GM12878 (cell line): ENCODE measurements at regions not wholly inside any gene's neighbourhood (a gene's known extent, or its start where the extent isn't known, plus 50 kb on each side); places are given as distances from the start of the nearest gene placed in this dataset.

Experiments
- ATAC-seq: fragments of 200-7000 bp; cut with Tn5 transposase; 3 replicates; pipeline ENCODE4 v1.9.1; 2020; ENCODE audit warnings: mild to moderate bottlenecking, moderate library complexity
- BruUV-seq: library from RNA; stranded (reverse); fragments of 400-500 nt; replicated peaks from 2 replicates; lab custom pipeline; 2021; lab: Mats Ljungman, UMichigan
- CTCF ChIA-PET: fragments of 300-600 bp; sonication (Branson Sonifier 250); formaldehyde crosslinking; extraction: SDS; loops from one replicate; lab custom pipeline; 2021; ENCODE audit warnings: inconsistent platforms; lab: Yijun Ruan, JAX
- POLR2A ChIA-PET: fragments of 350-600 bp; formaldehyde crosslinking; extraction: SDS; loops from one replicate; lab custom pipeline; 2021; ENCODE audit warnings: inconsistent platforms; lab: Charles Lee
- RAD21 ChIA-PET: fragments of 300-600 bp; sonication (Branson Sonifier 250); formaldehyde crosslinking; loops from one replicate; lab custom pipeline; 2023; ENCODE audit warnings: antibody characterized with exemption; ENCODE audit not compliant: unreplicated experiment; lab: Charles Lee
- SMC1A ChIA-PET: fragments of 300-600 bp; sonication (Branson Sonifier 250); formaldehyde crosslinking; loops from one replicate; lab custom pipeline; 2023; ENCODE audit not compliant: unreplicated experiment, uncharacterized antibody; lab: Charles Lee
- DNase-seq: peaks from one replicate; pipeline ENCODE4 v3.0.0-alpha.2; 2011; ENCODE audit warnings: low read depth, low spot score
- FAIRE-seq: peaks from 3 replicates; lab custom pipeline; 2011; peaks lifted over from hg19 to GRCh38; lab: Jason Lieb, UNC
- H2AFZ ChIP-seq: 2 replicates; pipeline ENCODE4 v1.6.0; 2011; ENCODE audit warnings: low read depth, low read length, control low read depth; ENCODE audit not compliant: control insufficient read depth
- H3K27ac ChIP-seq: 2 replicates; pipeline ENCODE4 v1.5.1; 2011; ENCODE audit warnings: control low read depth; ENCODE audit not compliant: control insufficient read depth, insufficient read depth
- H3K27me3 ChIP-seq, 2 experiments: replicated peaks in 1 of 2; 2 replicates each; pipeline versions ENCODE4 v1.6.0 to v1.6.1; 2011; ENCODE audit warnings: low read length in 1 of 2; ENCODE audit not compliant: control insufficient read depth in 2 of 2, insufficient read depth in 2 of 2
- H3K36me3 ChIP-seq, 2 experiments: 2 replicates each; pipeline ENCODE4 v1.5.1; 2011; ENCODE audit warnings: low read length in 1 of 2; ENCODE audit not compliant: control insufficient read depth in 2 of 2, insufficient read depth in 2 of 2
- H3K4me1 ChIP-seq: 2 replicates; pipeline ENCODE4 v1.6.1; 2011; ENCODE audit warnings: mild to moderate bottlenecking, low read length, moderate library complexity, mixed read lengths; ENCODE audit not compliant: control insufficient read depth, insufficient read depth
- H3K4me2 ChIP-seq: 2 replicates; pipeline ENCODE4 v1.6.0; 2011; ENCODE audit warnings: control low read depth; ENCODE audit not compliant: control insufficient read depth, insufficient read depth
- H3K4me3 ChIP-seq: fragments of 200-600 bp; sonication (generic); 2 replicates; pipeline ENCODE4 v1.5.1; 2016
- H3K79me2 ChIP-seq: 2 replicates; pipeline ENCODE4 v1.6.0; 2011; ENCODE audit warnings: low read length; ENCODE audit not compliant: control insufficient read depth, insufficient read depth
- H3K9ac ChIP-seq: 2 replicates; pipeline ENCODE4 v1.8.0; 2011; ENCODE audit warnings: low read length, control low read depth, mixed read lengths; ENCODE audit not compliant: control insufficient read depth, insufficient read depth
- H3K9me3 ChIP-seq: replicated peaks from 3 replicates; pipeline ENCODE4 v1.5.1; 2011; ENCODE audit warnings: mild to moderate bottlenecking, low read length; ENCODE audit not compliant: control insufficient read depth, insufficient read depth
- H4K20me1 ChIP-seq: 2 replicates; pipeline ENCODE4 v1.6.0; 2011; ENCODE audit not compliant: control insufficient read depth, insufficient read depth
- CUX1 ChIP-seq: IDR thresholded peaks from 2 replicates; pipeline ENCODE4 v1.6.1; 2012; ENCODE audit warnings: improper control_type of control experiment, low read depth, low read length; ENCODE audit not compliant: insufficient replicate concordance
- FOXM1 ChIP-seq: IDR thresholded peaks from 2 replicates; pipeline ENCODE4 v1.6.1; 2012; ENCODE audit warnings: low read depth, mild to moderate bottlenecking, inconsistent platforms, low read length, moderate library complexity
- HDAC2 ChIP-seq: fragments of 200-600 bp; sonication (generic); IDR thresholded peaks from 2 replicates; pipeline ENCODE4 v1.6.1; 2017
- PAX8 ChIP-seq: fragments of 450-650 bp; IDR thresholded peaks from 2 replicates; pipeline ENCODE4 v1.6.1; 2017; ENCODE audit warnings: mild to moderate bottlenecking, moderate library complexity
- ZNF24 ChIP-seq: fragments of 450-650 bp; IDR thresholded peaks from 2 replicates; pipeline ENCODE4 v1.6.1; 2017; ENCODE audit warnings: antibody characterized with exemption, mild to moderate bottlenecking
- WGBS: methylation state at CpG from one replicate; pipeline ENCODE4 v1.1.6; 2016; ENCODE audit warnings: low lambda C conversion rate; ENCODE audit not compliant: insufficient replicate concordance, insufficient coverage; ENCODE audit errors: missing lambda C conversion rate; 5-methylcytosine and 5-hydroxymethylcytosine counted together
- in situ Hi-C: fragments of 300-500 bp; cut with MboI; formaldehyde crosslinking; loops from 9 replicates; pipeline ENCODE4 v1.14.3; 2018; ENCODE audit warnings: mixed read lengths
- intact Hi-C: fragments of 100-400 bp; cut with micrococcal nuclease; formaldehyde crosslinking; loops from one replicate; pipeline ENCODE4 v1.14.2; 2022; ENCODE audit not compliant: unreplicated experiment

DNA sequence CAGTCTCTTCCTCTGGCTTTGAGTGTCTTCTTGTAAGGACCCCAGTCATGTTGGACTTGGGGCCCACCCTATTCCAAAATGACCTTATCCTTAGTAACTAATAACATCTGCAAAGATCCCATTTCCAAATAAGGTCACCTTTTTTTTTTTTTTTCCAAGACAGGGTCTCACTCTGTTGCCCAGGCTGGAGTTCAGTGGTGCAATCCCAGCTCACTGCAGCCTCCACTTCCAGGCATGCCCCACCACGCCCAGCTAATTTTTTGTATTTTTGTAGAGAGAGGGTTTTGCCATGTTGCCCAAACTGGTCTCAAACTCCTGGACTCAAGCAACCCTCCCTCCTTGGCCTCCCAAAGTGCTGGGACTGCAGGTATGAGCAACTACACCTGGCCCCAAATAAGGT, 118.8 kb upstream of the GSE1 start (continued):
- TF ChIP-seq HDAC2 (no peak), FOXM1 (no peak)

- BruUV-seq = no TSS peak
- Histone ChIP-seq H3K79me2 (no peaks in the 10 kb centered on the region), H3K27ac (no peak overlapping the region), H3K36me3 (no peaks in the 10 kb centered on the region), H4K20me1 (no peaks in the 10 kb centered on the region), H3K4me3 (no peak overlapping the region), H3K4me1 (peaks cover 3% of the 10 kb centered on the region; the same call in 1 of the 2 replicates), H2AFZ (no peak overlapping the region), H3K9me3 (no peaks in the 10 kb centered on the region), H3K4me2 (no peak overlapping the region), H3K9ac (no peak overlapping the region), H3K27me3 (no peaks in the 10 kb centered on the region)
- DNase-seq (no peak), ATAC-seq (no peak), FAIRE-seq (no peak)
- intact Hi-C loops = no loop called here
- ChIA-PET CTCF (interaction anchor here (0.8 to 2.5 kb wide), 5 partner anchors 58 to 120 kb away, joined by 3 to 17 read pairs (median 4); no protein-coding TSS in a partner anchor), RAD21 (interaction anchor here (0.8 kb wide), 1 partner anchor 63 kb away, joined by 3 read pairs; no protein-coding TSS in a partner anchor), SMC1A (interaction anchor here (0.8 to 1.5 kb wide), 3 partner anchors 114 to 120 kb away, joined by 3 to 7 read pairs (median 4); no protein-coding TSS in a partner anchor), POLR2A (no interaction called here)
- no peak for TF ChIP-seq CUX1
- no peak for TF ChIP-seq PAX8
- TF ChIP-seq ZNF24 = no peak
- in situ Hi-C loops = no loop called here
- 78% methylated on average over 11 of the region's 11 CpGs for WGBS
These were observed 117.9 kb upstream of the GSE1 start for GRCh38 chr16:85495259-85495658.
